Esophagus muscularis mucosa (tissue), 4 donors: ENCODE measurements at regions not wholly inside any gene's neighbourhood (a gene's known extent, or its start where the extent isn't known, plus 50 kb on each side); places are given as distances from the start of the nearest gene placed in this dataset.

Experiments
- EP300 ChIP-seq: sonication (generic); formaldehyde crosslinking; IDR thresholded peaks from one replicate; pipeline ENCODE4 v1.6.1; 2017; ENCODE audit warnings: antibody characterized with exemption
- POLR2A ChIP-seq: fragments of 450-650 bp; IDR thresholded peaks from one replicate; pipeline ENCODE4 v1.6.1; 2017; ENCODE audit warnings: antibody characterized with exemption, moderate library complexity, mild to moderate bottlenecking, low read depth
- POLR2AphosphoS5 ChIP-seq, 2 donors: sonication (generic); formaldehyde crosslinking; IDR thresholded peaks; one replicate each; pipeline ENCODE4 v1.6.1; 2017; ENCODE audit warnings: antibody characterized with exemption in 2 of 2
- TF ChIP-seq, protein P1 (sequence below), 3 experiments: fragments of 200-600 bp in 2 of 3; fragments of 450-650 bp in 1 of 3; sonication (generic) in 2 of 3; IDR thresholded peaks; one replicate each; pipeline ENCODE4 v1.5.1; 2017 to 2019; ENCODE audit warnings: antibody characterized with exemption in 3 of 3, mild to moderate bottlenecking in 2 of 3, moderate library complexity in 1 of 3

DNA sequence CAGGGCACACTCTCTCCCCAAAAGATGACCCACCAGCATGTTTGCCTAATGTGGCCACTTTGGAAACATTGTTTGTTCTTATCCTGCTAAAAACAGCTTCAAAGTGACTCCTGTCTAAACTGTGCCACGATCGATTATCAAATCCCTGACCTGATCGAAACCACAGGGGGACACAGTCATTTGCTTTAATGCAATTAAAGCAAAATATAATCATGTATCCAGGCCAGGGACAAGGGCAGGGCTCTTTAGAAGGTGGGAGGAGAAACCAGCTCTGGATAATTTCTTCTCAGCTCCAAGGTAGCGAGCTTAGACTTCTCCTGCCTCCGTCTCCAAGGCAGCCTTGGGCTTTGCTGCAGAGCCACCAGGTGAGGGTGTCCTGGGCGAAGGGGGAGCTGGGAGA is 95.0 kb upstream of the HAND1 start:
- TF ChIP-seq POLR2AphosphoS5 (IDR thresholded peaks at IDR 0.05) (no peak), POLR2A (no peak), EP300 (no peak)
- TF ChIP-seq, protein P1, sequence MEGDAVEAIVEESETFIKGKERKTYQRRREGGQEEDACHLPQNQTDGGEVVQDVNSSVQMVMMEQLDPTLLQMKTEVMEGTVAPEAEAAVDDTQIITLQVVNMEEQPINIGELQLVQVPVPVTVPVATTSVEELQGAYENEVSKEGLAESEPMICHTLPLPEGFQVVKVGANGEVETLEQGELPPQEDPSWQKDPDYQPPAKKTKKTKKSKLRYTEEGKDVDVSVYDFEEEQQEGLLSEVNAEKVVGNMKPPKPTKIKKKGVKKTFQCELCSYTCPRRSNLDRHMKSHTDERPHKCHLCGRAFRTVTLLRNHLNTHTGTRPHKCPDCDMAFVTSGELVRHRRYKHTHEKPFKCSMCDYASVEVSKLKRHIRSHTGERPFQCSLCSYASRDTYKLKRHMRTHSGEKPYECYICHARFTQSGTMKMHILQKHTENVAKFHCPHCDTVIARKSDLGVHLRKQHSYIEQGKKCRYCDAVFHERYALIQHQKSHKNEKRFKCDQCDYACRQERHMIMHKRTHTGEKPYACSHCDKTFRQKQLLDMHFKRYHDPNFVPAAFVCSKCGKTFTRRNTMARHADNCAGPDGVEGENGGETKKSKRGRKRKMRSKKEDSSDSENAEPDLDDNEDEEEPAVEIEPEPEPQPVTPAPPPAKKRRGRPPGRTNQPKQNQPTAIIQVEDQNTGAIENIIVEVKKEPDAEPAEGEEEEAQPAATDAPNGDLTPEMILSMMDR (IDR thresholded peaks at IDR 0.05) = no peak
